GM18867 (cell line): ENCODE measurements at regions not wholly inside any gene's neighbourhood (a gene's known extent, or its start where the extent isn't known, plus 50 kb on each side); places are given as distances from the start of the nearest gene placed in this dataset.

Experiments used
- ATAC-seq: cut with Tn5 transposase; IDR thresholded peaks from one replicate; pipeline ENCODE4 v1.9.1; 2021; ENCODE audit warnings: mild to moderate bottlenecking, moderate library complexity; ENCODE audit not compliant: unreplicated experiment

- ATAC-seq: no peak
Measured at GRCh38 chr7:25863005-25863728, 288.8 kb upstream of the NFE2L3 start.

- no peak for ATAC-seq
Measured at GRCh38 chr7:25863729-25864110, 288.3 kb upstream of the NFE2L3 start.

GRCh38 chr7:25864511-25864910, 287.5 kb upstream of the NFE2L3 start:
- ATAC-seq: no peak

- no peak for ATAC-seq
Measured at GRCh38 chr7:25864943-25865751, 286.9 kb upstream of the NFE2L3 start.

GRCh38 chr7:25868509-25868908, 283.5 kb upstream of the NFE2L3 start:
- ATAC-seq: no peak

- ATAC-seq: no peak
Measured at GRCh38 chr7:25870574-25870973, 281.4 kb upstream of the NFE2L3 start.

- no peak for ATAC-seq
Measured at GRCh38 chr7:25876092-25876491, 275.9 kb upstream of the NFE2L3 start.

GRCh38 chr7:25877802-25878789, 273.9 kb upstream of the NFE2L3 start:
- ATAC-seq: no peak

- ATAC-seq: peak; percentile 79
Measured at GRCh38 chr7:25879799-25880198, 272.2 kb upstream of the NFE2L3 start.

GRCh38 chr7:25881317-25882037, 270.5 kb upstream of the NFE2L3 start:
- ATAC-seq: no peak

- no peak for ATAC-seq
Measured at GRCh38 chr7:25882151-25882773, 269.7 kb upstream of the NFE2L3 start.

- no peak for ATAC-seq
Measured at GRCh38 chr7:25884265-25884828, 267.7 kb upstream of the NFE2L3 start.

- ATAC-seq: no peak
Measured at GRCh38 chr7:25885057-25885576, 266.9 kb upstream of the NFE2L3 start.

GRCh38 chr7:25886387-25887240, 265.4 kb upstream of the NFE2L3 start:
- no peak for ATAC-seq

- ATAC-seq: no peak
Measured at GRCh38 chr7:25887266-25887665, 264.7 kb upstream of the NFE2L3 start.

GRCh38 chr7:25887795-25888559, 264.0 kb upstream of the NFE2L3 start:
- no peak for ATAC-seq

- ATAC-seq: no peak
Measured at GRCh38 chr7:25889765-25890164, 262.2 kb upstream of the NFE2L3 start.

GRCh38 chr7:25891591-25891990, 260.4 kb upstream of the NFE2L3 start:
- no peak for ATAC-seq
